COR-L47 (cell line): ENCODE measurements at regions not wholly inside any gene's neighbourhood (a gene's known extent, or its start where the extent isn't known, plus 50 kb on each side); places are given as distances from the start of the nearest gene placed in this dataset.
"Not testable (repeated sequence)": the region's sequence is repeated elsewhere in the genome, so short reads cannot be mapped to it uniquely, and the experiment has no call there.

Experiments
- DNase-seq: peaks from one replicate; lab custom pipeline; 2025; lab: John Stamatoyannopoulos, UW

DNA sequence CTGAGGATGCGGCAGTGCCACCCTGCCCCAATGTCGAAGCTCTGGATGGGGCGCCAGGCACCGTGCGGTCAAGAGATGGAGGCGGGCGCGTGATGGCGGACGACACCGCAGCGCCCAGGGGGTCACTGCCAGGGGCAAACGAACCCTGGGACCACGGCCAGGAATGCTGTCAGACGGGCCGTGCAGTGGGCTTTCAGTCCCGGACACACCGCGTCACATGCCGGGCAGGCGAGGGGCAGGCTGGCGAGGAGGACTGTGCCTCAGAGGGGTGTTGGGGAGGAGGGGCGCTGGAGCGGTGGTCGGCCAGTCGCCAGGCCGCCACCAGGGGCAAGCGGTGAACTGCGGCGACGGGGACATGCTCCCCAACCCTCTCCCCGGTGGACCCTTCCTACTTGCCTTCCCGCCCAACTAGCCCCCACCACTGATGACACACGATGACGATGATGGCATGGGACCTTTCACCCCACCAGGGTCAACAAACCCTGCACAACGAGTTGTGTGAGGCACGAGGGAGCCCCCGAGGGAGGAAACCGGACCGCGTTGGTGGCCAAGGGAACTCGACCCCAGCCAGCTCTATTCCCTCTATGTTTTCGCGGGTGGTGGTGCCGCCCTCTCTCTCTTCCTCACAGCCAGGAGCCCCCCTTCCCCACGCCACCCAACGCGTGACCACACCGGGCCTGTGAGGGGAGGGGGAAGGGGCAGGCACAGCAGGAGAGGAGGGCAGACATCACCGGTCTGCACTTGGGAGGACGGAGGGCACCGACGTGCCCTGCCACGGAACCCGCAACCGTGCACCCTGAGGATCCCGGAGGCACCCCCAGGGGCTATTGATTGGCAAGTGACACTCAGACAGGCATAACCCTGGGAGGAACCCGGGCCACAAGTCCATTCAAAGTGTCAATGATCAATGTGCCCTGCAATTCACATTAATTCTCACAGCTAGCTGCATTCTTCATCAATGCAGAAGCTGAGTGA is 1960.9 kb upstream of the DEFB115 start:
- no peak for DNase-seq

- no peak for DNase-seq
Measured at GRCh38 chr20:29297411-29298270, 1959.8 kb upstream of the DEFB115 start.

DNA sequence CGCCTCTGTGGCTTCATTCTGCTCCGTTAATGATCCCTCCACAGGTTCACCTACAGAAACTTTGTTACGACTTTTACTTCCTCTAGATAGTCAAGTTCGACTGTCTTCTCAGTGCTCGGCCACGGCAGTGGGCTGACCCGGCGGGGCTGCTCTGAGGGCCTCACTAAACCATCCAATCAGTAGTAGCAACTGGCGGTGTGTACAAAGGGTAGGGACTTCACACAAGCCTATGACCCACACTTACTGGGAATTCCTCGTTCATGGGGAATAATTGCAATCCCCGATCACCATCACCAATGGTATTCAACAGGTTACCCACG is 1959.2 kb upstream of the DEFB115 start:
- DNase-seq: no peak

DNA sequence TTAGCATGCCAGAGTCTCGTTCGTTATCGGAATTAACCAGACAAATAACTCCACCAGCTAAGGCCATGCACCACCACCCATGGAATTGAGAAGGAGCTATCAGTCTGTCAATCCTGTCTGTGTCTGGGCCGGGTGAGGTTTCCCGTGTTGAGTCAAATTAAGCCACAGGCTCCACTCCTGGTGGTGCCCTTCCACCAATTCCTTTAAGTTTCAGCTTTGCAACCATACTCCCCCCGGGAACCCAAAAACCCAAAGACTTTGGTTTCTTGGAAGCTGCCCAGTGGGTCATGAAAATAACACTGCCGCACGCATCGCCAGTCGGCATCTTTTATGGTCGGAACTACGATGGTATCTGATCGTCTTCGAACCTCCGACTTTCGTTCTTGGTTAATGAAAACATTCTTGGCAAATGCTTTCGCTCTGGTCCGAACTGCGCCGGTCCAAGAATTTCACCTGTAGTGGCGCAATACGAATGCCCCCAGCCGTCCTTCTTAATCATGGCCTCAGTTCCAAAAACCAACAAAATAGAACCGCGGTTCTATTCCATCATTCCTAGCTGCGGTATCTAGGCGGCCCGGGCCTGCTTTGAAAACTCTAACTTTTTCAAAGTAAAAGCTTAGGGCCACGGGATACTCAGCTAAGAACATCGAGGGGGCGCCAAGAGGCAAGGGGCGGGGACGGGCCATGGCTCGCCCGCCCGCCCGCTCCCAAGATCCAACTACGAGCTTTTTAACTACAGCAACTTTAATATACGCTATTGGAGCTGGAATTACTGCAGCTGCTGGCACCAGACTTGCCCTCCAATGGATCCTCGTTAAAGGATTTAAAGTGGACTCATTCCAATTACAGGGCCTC is 1958.5 kb upstream of the DEFB115 start:
- no peak for DNase-seq

- DNase-seq: no peak
Measured at GRCh38 chr20:29299811-29300578, 1957.5 kb upstream of the DEFB115 start.

DNA sequence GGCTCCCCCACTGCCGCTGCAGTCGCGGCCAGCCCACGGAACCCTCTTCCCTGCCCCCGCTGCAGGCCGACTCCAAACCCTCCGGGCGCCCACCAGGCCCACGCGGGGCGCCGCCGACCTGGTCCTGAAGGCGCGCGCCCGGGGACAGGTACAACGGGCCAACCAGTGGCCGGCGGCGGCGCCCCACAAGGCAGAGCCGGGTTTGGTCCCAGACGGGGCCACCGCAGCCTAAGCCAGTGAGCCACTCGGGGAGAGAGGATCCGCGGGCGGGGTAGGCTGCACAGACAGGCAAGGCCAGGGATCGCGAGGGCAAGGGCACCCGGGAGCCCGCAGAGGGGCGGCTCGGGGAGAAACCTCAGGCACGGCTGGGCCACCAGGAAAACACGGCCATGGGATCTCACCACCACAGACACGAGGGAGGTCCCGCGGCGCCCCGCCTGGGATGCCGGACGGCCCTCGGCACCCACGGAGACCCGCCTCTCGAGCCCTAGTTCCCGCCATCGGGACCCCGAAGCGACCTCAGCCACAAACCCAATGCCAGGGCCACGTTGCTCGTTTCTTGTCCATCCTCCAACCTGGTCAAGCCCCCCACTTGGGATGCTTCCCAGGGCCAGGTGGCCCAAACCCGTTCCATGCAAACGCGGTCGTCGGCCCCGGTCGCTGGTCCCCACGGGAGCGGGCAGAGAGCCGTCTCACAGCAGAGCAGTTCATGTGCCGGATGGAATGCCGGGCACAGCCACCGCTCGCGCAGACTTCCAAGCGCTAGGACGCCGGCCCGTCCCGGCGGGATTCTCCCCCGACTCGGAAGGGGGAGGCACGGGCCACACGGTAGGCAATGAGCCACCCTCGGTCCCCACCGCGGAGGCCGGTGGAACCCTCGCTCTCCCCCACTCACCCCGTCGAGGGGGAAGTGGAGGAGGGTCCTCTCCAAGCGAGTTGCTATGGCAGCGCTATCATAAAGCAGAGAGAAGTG is 1956.6 kb upstream of the DEFB115 start:
- DNase-seq: no peak

- DNase-seq: no peak
Measured at GRCh38 chr20:29301624-29302259, 1955.7 kb upstream of the DEFB115 start.

DNA sequence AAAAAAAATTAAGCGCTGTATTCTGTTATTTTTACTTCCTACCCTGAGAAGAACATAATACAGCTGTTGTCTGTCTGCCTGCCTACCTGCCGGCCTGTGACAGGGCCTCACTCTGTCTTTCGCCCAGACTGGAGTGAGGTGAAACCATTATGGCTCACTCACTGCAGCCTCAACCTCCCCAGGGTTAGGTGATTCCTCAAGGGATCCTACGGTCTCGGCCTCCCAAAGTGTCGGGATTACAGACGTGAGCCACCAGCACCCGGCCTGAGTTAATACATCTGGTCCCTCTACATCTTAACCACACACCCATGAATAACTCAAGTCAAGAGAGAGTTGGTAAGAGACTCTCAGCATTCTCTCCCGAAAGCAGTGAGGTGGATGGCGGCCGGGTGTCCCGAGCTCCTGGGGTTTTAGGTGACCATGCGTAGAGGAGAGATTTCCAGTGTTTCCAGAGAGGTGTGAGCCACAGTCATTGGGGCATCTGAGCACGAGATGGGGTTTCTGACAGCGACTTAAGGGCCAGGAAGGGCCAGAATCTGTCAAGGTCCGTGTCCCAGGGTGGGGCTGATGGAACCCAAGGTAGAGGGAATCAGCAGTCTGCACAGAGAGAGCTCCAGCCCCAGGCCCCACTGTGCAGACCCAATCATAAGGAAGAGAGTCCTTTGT is 1954.4 kb upstream of the DEFB115 start:
- no peak for DNase-seq

DNA sequence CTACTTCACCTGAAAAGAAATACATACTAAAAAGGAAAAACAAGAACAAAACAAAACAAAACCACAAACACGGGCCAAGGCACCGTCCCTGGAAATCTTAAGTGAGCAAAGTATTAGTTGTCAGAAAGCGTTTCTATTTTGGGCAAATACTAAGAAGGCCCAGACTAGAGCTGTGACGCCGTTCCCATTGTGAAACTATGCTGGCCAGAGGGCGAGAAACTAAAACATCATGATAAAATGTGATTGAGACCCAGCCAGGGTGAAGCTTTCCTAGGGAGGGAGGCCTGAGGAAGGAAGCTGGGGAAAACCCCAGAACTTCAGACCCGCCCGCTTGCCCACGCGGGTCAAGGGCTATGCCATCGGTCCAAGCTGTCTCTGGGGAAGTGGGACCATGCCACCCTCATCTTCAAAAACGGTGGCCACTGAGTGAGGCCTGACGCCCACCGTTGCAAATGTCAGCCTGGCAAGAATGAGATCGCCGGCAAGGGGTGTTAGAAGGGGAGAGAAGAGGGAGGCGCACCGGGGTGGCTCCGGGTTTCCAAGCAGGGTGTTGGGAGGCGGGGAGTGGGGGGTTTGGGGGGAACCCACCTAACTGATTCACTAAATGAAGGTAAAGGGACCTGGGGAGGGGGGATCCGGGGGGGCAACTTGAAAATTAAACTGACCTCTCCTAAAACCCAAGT is 1950.9 kb upstream of the DEFB115 start:
- no peak for DNase-seq

GRCh38 chr20:29307484-29307883 is 1950.0 kb upstream of the DEFB115 start:
- not testable (repeated sequence) for DNase-seq

GRCh38 chr20:29308956-29309355 is 1948.5 kb upstream of the DEFB115 start:
- DNase-seq: not testable (repeated sequence)

- not testable (repeated sequence) for DNase-seq
Measured at GRCh38 chr20:29309481-29309880, 1948.0 kb upstream of the DEFB115 start.

DNA sequence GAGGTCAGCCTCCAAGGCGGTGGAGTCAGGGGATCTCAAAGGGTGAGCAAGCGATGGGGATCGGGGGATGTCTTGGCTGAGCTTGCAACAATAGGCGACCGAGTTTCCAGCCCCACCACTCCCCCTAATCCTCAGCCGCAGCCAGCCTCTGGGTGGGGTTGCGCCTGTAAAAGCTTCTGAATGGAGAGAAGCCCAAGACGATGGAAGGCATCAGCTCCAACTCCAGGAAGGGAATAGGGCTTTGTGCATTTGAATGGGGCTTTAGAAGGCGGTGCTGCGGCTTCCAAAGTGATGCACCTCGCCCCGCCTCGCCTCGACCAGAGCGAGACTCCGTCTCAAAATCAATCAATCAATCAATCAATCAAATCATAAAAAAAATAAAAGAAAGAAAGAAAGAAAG is 1946.4 kb upstream of the DEFB115 start:
- not testable (repeated sequence) for DNase-seq

DNA sequence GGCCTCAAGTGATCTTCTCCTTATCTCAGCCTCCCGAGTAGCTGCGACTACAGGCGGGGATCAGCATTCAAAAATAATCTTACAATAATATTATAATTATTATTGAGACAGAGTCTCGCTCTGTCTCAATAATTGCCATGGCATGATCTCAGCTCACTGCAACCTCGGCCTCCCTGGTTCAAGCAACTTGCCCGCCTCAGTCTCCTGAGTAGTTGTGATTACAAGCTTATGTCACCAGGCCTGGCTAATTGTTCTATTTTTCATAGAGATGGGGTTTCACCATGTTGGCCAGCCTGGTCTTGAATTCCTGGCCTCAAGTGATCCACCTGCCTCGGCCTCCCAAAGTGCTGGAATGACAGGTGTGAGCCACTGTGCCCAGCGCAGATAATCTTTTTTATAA is 1944.8 kb upstream of the DEFB115 start:
- not testable (repeated sequence) for DNase-seq

- no peak for DNase-seq
Measured at GRCh38 chr20:29313481-29313880, 1944.0 kb upstream of the DEFB115 start.

DNA sequence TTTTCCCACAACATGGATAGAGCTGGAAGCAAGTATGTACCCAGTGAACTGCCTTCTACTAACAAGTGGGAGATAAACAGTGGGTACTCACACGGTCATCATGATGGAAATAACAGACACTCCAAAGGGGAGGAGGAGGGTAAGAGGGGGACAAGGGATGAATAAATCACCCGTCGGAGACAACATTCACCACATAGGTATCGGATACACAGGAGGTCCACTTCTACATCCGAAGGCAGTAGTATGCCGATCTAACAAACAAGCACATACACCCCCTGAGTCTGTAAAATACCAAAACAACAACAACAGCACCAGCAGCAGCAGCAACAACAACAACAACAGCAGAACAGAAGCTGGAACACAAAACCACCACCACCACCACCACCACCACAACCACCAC is 1943.2 kb upstream of the DEFB115 start:
- no peak for DNase-seq

DNA sequence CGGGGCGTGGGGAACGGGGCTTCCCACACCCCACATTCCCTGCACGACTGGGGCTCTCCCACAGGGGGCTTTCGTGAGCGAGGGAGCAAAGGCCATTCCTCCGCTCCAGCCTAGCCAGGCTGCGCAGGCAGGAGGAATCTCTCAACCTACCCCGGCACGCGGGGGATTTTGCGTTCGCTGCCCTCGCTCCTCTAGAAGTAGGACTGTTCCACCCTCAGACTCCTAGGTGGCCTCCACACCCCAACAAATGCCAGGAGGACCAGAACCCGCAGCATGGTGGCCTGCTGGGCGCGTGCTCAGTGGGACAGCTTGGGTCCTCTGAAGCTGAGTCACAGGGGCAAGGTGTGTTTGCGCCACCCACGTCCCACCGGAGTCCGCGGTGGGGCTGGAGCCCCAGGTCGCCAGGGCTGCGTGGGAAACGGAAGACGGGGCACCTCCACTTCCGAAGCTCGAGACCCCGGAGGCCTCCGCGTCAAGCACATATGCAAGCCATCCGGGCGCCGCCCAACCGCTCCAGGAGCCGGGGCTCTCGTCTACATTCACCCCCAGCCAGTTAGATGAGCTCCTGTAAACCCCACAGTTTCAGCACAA is 1938.5 kb upstream of the DEFB115 start:
- DNase-seq: no peak

GRCh38 chr20:29319725-29320124 is 1937.7 kb upstream of the DEFB115 start:
- no peak for DNase-seq
